DND-41 (cell line): ENCODE measurements at regions not wholly inside any gene's neighbourhood (a gene's known extent, or its start where the extent isn't known, plus 50 kb on each side); places are given as distances from the start of the nearest gene placed in this dataset.

ENCODE experiments used
- EZH2 ChIP-seq: IDR thresholded peaks from 3 replicates; pipeline ENCODE4 v1.6.1; 2012; ENCODE audit warnings: borderline replicate concordance, low read depth, mild to moderate bottlenecking, moderate library complexity, low read length, inconsistent platforms; ENCODE audit not compliant: severe bottlenecking
- TF ChIP-seq, protein P1 (sequence below): IDR thresholded peaks from 2 replicates; pipeline ENCODE4 v1.5.1; 2012; ENCODE audit warnings: borderline replicate concordance, low read length, moderate library complexity, mild to moderate bottlenecking; ENCODE audit not compliant: poor library complexity, severe bottlenecking; ENCODE audit errors: extremely low read depth

- TF ChIP-seq, protein P1, sequence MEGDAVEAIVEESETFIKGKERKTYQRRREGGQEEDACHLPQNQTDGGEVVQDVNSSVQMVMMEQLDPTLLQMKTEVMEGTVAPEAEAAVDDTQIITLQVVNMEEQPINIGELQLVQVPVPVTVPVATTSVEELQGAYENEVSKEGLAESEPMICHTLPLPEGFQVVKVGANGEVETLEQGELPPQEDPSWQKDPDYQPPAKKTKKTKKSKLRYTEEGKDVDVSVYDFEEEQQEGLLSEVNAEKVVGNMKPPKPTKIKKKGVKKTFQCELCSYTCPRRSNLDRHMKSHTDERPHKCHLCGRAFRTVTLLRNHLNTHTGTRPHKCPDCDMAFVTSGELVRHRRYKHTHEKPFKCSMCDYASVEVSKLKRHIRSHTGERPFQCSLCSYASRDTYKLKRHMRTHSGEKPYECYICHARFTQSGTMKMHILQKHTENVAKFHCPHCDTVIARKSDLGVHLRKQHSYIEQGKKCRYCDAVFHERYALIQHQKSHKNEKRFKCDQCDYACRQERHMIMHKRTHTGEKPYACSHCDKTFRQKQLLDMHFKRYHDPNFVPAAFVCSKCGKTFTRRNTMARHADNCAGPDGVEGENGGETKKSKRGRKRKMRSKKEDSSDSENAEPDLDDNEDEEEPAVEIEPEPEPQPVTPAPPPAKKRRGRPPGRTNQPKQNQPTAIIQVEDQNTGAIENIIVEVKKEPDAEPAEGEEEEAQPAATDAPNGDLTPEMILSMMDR = no peak
- no peak for TF ChIP-seq EZH2
These were observed 1081.0 kb downstream of the VRK1 start for GRCh38 chr14:97878206-97878605.
